ENCODE measurements at regions not wholly inside any gene's neighbourhood (a gene's known extent, or its start where the extent isn't known, plus 50 kb on each side); places are given as distances from the start of the nearest gene placed in this dataset.
"Not testable (repeated sequence)": the region's sequence is repeated elsewhere in the genome, so short reads cannot be mapped to it uniquely, and the experiment has no call there.

DNA sequence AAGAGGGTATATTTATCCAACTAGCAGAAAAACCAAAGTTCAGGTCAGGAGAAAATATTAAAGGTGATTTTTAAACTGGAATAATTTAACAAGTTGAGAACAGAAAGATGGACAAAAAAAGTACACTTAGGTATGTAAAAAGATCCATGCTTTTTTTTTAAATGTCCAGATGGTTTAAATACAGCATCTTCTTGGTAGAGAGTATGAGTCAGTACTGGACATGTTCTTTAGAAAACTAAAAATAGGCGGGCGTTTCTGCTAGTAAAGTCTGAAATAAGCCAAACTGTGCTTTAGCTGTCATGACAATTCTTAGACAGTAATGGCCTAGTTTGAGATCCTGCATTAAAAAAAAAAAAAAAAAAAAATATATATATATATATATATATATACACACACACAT is 255.9 kb upstream of the ST8SIA4 start:
- DNase-seq = no peak

DNA sequence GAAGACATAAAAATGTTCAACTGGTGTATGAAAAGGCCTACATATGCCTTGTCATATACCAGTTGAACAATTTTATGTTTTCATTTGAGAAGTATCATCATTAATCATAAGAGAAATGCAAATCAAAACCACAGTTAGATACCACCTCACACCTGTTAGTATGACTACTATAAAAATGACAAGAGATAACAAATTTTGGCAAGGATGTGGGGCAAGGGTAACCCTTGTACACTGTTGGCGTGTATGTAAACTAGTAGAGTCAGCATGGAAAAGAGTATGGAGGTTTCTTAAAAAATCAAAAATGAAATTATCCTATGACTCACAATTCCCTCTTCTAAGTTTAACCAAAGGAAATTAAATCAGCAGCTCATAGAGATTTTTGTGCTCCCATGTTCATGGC is 250.4 kb upstream of the ST8SIA4 start:
- no peak for DNase-seq

DNA sequence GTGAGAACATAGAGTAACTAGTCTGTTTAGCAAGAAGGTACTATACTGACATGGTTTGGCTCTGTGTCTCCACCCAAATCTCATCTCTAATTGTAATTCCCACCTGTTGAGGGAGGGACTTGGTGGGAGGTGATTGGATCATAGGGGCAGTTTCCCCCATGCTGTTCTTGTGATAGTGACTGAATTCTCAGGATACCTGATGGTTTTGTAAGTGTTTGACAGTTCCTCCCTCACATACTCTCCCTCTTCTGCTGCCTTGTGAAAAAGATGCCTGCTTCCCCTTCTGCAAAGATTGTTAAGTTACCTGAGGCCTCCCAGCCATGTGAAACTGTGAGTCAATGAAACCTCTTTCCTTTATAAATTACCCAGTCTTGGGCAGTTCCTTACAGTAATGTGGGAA is 240.4 kb upstream of the ST8SIA4 start:
- no peak for DNase-seq

DNA sequence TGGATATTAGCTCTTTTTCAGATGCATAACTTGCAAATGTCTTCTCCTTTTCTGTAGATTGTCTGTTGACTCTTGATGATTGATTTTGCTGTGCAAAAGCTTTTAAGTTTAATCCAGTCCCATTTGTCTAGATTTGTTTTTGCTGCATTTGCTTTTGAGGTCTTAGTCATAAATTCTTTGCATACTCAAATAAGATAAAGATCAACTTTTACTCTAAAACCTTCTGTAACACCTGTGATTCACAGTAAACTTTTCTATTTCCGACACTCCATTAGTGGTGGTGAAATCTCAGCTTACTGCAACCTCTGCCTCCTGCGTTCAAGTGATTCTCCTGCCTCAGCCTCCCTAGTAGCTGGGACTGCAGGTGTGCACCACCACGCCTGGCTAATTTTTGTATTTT is 239.0 kb upstream of the ST8SIA4 start:
- no peak for DNase-seq

DNA sequence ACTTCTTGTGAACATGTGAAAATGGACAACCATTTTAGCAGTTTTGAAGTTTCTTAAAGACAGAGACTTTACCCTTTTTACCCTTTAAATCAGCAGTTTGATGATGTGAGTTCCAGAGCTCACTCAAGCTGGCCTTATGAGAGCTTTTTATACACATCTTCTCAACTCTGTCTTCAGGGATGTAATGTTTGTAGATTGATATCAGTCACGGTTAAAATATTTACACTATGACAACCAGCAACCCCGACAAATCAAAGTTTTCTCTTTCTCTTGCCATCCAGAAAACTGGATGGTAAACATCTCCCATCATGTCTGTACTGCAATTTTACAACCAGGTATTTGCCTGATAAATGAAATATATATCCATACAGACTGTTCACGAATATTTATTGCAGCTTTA is 233.4 kb upstream of the ST8SIA4 start:
- DNase-seq = no peak

DNA sequence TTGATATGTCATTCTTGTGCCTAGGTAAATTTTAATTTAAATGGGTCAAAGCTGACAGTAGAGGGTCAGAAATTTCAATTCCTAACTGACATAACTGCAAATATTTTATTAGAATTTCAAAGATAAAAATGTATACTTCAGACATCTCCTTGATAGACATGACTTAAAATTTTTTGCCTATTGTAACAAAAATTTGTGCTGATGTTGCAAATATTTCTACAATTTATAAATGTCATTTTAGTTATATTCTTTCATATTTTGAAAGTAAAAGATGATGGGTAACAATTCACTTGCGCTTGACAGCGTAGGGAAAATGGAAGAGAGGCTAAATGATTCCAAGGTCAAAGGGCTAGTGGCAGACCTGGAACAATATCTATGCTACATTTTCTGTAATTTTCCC is 220.3 kb upstream of the ST8SIA4 start:
- DNase-seq = no peak

DNA sequence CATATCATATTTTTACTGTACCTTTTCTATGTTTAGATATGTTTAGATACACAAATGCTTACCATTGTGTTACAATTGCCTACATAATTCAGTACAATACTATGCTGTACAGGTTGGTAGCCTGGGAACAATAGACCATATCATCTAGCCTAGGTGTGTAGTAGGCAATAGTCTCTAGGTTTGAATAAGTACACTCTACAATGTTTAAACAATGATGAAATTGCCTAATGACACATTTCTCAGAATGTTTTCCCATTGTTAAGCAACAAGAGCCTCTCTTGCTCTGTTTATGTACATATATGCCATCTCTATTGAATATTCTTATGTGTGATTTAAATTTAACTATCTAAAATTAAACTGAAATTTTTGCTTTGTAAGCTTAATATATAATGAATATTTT is 209.6 kb upstream of the ST8SIA4 start:
- no peak for DNase-seq

DNA sequence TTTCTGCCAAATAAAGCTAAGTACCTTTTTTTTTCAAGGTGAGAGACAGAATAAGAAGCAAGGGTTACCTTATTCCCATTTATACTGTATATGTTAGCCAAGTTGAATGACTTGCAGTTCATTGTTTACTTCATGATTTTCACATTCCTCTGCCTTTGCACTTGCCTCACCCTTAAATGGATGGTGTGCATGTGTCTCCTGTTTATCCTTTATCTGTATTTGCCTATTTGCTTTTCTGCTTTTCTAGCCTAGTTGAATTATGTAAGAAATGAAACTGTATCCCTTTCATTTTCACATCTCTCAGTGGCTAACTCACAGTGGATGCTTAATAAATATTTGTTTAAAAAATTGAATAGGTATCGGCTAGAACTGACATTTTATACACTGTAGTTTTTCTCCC is 200.8 kb upstream of the ST8SIA4 start:
- DNase-seq = no peak

DNA sequence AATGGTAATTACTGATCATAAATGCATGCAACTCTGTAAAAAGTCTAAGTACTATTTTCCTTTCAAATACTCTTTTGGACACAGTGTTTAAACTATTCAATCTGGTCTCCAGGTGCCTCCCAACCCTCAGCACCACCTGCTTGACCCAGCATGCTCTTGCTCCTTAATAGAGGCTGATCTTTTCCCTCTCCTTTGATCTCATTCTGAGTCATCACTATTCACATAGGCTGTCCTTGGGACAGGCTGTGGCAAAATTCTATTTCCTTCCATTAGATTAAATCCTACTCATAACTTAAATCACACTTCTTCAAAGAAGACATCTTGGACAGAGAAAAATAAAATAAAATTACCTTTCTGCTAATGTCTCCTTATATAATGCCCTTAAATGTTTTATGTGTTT is 199.4 kb upstream of the ST8SIA4 start:
- DNase-seq = no peak

DNA sequence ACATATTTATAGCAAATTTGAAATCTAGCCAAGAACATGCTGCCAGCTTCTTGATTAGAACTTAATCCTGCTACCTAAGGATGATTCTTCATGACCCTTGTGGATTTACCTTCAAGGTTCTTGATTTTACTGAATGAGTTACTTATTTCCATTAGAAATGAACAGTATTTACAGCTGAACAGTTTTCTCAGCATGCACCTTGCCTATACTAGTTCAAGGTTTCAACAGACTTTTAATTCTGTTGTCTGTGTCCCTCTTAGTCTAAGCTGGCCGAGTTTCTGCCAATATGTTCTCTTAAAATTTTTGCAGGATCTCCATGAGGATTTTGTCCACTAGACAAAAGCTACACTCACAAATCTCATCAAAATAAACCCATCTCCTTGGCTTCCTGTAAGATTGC is 188.8 kb upstream of the ST8SIA4 start:
- no peak for DNase-seq

DNA sequence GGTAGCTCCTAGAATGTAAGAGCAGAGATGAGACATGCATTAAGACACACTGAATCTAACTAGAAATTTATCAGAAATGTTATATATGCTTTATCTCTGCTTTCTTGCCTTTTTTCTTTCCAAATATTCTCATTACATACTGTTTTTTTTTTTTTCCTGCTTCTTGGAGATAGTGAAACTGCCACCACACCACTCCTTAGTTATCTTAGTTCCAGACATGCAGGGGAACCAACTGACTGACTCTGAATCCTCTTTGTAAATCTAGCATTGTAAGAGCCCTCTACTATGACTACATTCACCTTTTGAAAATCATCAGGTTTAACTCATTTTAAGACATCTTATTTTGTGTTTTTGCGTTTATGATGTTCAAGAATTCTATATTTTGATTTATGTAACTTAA is 181.3 kb upstream of the ST8SIA4 start:
- no peak for DNase-seq

DNA sequence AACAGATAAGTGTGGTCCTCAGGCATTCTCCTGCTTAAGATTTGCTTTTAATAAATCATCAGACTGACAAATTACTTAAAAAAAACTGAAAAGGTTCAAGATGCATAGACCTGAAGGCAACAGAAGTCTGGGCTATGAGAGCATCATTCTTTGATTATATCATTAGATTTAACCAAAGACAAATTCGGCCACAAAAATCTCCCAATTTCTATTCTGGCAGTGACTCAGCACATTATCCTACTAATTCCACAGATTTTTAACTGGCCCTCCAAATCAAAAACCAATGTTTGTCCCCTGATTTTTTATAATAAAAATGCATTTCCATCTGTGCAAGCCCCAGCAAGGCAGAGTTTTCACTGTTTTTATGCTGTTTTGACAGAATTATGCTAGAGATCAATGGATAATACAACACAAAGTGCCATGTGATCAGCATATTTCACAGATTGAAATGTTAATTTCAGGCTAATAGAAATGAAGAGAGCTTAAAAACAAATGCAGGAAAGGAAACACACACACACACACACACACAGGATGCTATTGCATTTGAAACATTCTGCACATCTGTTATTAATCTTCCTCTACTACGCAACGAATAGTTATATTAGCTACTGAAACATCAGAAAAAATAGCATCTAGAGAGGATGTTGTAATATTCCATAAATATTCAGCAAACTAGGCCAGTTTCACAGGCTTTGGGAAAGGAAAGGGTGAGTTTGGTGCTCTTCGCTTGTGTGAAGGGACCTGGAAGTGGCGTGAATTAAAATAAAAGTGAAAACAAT is 177.6 kb upstream of the ST8SIA4 start:
- no peak for DNase-seq

DNA sequence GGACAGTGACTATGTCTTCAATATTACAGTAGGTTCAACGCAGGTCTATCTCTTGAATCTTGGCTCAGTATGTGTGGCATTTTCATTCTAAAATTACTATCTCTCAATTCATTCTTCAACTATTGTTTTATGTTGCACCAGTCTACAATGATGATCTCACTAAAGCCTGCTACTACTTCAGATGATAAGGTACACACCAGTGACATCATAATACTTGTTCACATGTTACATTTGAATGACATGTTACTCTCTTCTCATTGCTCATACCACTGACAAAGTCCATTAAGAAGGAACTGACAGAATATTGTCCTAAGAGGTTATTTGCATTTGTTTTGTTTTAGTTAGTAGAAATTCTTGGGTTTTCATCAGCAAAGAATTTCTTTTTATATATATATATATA is 165.2 kb upstream of the ST8SIA4 start:
- no peak for DNase-seq

DNA sequence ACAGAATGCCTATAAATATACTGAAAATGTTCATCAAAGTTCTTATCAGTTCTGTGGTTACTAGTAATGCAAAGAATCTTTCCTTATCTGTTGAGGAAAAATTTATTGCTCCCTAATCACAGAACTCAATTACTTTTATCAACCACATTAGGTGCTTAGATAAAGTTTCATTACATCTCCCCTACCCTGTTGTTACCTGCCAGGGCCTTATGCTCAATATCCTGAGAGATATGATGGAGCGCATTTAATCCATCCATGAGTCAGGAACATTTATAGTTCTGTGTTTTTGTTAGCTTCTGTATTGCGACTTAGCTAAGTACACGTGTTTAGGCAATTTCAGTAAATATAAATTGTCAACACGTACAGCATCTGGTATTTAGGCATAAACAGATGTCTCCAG is 164.3 kb upstream of the ST8SIA4 start:
- DNase-seq = no peak

DNA sequence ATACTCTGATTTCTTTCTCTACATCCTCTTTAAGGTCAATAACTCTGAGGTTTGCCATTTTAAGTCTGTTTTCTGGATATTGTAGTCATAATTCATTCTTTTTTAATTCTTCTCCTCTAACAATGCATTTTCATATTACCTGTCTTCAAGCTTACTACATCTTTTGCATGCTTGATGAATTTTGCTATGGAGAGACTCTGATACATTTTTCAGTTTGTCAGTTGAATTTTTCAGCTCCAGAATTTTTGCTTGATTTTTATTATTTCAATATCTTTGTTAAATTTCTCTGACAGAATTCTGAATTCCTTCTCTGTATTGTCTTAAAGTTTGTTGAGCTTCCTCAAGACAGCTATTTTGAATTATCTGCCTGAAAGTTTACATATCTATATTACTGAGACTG is 159.8 kb upstream of the ST8SIA4 start:
- no peak for DNase-seq

DNA sequence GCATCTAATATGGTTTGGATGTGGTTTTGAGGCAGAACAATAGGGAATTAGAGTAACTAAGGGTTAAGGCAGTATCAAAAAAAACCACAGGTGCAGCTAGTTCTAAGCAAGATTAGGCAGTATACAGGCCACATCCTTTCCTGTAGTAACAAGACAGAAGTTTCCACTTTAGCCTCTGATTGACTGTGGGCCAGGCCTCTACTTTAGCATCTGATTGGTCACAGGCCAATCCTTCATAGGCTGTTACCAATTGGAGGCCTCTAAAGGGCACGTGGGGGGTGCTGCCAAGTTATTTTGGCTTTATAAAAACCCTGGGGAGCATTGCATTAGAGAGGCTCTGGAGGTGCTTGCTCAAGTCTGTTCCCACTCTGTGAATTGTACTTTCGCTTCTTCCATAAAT is 144.1 kb upstream of the ST8SIA4 start:
- no peak for DNase-seq

DNA sequence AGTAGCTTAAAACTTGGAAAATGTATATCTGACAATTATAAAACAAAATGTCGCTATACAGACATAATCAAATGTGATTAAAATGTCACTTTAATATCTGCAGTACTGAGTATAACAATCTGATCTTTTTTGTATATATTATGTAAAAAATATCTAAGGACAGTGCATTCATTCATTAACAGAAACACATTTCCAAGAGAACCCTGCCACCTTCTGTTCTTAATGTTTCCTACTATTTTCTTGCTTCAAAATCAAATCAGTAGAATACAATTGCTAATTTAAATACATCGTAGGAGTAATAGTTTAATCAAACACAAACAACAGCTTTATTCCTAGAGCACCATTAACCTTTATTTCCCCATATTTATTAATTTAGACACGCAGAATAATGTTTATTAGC is 142.6 kb upstream of the ST8SIA4 start:
- no peak for DNase-seq

DNA sequence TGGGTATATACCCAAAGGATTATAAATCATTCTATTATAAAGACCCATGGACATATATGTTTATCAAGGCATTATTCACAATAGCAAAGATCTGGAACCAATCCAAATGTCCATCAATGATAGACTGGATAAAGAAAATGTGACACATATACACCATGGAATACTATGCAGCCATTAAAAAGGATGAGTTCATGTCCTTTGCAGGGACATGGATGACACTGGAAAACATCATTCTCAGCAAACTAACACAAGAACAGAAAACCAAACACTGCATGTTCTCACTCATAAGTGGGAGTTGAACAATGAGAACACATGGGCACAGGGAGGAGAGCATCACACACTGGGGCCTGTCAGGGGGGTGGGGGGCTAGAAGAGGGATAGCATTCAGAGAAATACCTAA is 136.9 kb upstream of the ST8SIA4 start:
- DNase-seq = not testable (repeated sequence)

DNA sequence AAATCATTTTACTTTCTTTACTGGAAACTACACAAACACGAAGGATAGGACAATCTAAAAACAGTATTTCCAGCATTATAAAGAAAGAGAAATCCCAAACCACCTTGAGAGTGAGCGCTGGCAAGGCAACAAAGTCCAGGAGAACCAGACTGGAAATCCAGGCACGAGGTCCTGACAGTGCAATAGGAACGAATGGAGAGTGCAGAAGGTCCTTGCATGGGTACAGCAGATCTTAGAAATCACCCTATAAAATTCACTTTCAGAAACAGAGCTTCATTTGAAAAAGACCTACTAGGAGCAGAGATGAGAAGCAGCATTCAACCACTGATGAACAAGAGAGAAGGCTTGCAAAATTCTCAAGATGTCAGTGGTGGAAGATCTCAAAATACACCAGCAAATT is 133.7 kb upstream of the ST8SIA4 start:
- no peak for DNase-seq

DNA sequence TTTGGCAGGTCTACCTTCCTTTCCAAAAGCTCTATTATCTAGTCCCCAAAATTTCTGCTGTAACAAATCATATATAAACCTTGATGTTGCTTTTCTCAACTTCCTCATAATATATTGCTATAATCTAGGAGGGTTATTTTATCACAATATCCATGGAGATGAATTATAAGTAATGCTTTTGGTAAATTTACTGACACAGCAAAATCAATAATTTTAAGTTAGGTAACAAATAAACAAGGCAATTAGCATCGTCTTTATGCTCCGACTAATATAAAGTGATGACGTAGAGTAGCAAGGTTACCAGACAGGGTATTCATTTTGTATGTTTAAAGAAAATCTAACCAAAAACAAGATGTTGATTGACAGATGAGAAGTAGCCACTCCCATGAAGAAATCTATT is 132.3 kb upstream of the ST8SIA4 start:
- no peak for DNase-seq

DNA sequence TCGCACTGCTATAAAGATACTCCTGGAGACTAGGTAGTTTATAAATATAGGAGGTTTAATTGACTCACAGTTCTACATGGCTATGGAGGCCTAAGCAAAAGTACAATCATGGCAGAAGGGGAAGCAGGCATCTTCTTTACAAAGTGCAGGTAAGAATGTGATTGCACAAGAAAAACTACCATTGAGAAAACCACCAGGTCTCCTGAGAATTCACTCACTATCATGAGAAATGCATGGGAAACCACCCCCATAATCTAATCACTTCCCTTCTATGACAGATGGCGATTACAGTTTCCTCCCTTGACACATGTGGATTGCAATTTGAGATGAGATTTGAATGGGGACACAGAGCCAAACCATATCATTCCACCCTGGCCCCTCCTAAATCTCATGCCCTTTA is 121.2 kb upstream of the ST8SIA4 start:
- DNase-seq = no peak

DNA sequence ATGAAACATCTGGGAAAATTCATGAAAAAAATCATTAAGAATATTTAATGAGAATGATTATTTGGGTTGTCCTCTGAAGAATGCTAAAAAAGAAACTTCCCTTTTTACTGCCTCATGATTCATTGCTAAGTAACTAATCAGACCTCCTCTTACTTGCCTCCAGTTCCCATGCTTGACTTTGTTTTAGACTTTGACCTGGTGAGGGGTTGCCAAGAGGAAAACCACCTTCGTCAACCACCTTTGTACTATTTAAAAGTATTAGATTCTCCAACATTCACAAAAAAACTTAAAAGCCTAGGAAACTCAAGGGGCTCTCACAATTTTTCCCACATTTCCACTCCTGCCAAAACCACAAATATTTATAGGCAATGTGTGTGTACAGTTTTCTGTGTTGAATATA is 115.2 kb upstream of the ST8SIA4 start:
- no peak for DNase-seq

DNA sequence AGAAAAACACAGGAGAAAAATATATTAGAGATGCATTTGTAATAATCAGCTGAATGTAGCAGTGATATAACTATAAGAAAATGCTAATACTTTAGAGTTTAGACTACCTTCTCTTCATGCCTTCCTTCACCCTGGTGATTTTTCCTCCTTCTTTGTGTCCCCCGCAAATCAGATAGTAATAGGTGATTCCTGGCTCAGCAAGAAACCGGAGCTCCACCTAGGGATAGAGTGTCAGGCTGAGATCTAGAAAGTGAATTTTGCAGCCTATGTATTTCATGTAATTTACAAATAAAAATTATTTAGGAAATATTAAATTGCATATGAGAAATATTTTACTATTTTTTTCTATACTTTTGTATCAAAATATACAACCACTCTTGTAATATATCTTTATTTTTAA is 109.8 kb upstream of the ST8SIA4 start:
- no peak for DNase-seq

DNA sequence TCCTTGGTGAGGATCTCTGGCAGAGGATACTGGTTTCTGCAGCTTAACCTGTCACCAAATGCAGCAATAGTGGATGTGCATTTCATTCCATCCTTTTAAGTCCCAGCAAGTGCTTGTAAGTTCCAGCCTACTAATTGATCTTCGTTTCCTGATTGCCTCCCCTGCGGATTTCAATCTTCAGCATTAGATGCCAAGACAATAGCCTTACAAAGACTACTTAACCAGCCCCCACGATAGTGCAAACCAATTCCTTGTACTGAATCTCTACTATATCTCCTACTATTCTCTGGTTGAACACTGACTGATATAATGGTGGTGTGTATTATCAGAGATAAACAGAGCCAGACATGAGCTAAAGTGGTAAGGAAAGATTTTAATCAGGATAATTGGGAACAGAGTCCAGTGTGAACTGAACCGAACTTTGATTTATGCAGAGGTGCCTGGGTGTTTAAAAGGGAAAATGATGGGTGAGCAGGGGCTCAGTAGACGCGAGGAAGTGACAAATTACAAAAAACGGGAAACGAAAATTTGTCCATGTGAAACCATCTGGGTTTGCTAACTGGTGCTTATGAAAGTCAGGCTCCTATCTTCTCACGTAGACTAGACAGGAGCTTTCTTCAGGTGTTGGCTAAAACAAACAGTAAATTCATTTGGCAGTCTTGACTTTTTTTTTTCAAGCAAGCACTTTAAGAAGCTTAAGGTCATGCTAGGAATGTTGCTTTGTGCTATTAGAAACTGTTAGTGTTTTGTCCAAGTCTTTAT is 106.9 kb upstream of the ST8SIA4 start:
- no peak for DNase-seq

DNA sequence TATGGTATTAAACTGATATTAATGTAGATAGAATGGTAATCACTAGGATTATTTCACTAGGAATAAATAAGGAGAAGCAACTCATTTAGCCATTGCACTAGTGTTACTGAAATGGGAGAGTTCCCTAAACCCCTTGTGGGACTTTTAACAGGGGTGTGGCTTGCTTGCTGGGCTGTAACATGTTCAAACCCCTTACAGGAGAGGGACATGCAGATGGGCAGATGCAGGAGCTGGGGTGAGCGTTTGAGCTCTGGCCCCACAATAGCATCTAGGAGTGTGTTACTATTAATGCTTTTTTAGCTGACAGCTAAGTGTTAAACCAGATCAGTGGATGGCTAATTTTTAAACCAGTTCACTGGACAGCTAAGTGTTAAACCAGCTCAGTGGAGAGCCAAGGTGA is 89.3 kb upstream of the ST8SIA4 start:
- DNase-seq = no peak
